Loucy (cell line): ENCODE measurements at regions not wholly inside any gene's neighbourhood (a gene's known extent, or its start where the extent isn't known, plus 50 kb on each side); places are given as distances from the start of the nearest gene placed in this dataset.

Source experiments
- EZH2phosphoT487 ChIP-seq: fragments of 200-600 bp; IDR thresholded peaks from 2 replicates; pipeline ENCODE4 v1.6.1; 2018; ENCODE audit warnings: antibody characterized with exemption, mild to moderate bottlenecking, moderate library complexity, borderline replicate concordance
- TF ChIP-seq, protein P1 (sequence below): fragments of 200-600 bp; sonication (generic); conservative IDR thresholded peaks from 2 replicates; pipeline ENCODE4 v1.5.1; 2014; ENCODE audit warnings: mild to moderate bottlenecking, antibody characterized with exemption, low read length

DNA sequence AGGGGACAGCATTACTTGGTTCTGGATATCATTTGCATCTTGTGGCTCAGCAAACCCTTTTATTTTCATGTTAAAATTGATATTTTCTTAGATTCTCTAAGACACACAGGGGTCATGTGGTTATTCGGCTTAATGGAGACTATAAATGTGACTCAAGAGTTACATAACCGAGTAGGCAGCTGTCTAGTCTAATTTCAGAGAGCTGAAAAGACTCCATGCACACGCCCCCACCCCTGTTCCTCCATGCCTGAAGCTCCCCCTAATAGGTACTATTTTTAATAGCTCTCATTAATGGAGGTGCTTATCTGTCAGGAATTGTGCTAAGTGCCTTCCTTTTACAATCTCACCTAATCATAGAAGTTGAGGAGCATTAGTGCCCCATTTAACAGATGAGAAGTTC, 189.2 kb upstream of the ARHGAP20 start:
- TF ChIP-seq, protein P1, sequence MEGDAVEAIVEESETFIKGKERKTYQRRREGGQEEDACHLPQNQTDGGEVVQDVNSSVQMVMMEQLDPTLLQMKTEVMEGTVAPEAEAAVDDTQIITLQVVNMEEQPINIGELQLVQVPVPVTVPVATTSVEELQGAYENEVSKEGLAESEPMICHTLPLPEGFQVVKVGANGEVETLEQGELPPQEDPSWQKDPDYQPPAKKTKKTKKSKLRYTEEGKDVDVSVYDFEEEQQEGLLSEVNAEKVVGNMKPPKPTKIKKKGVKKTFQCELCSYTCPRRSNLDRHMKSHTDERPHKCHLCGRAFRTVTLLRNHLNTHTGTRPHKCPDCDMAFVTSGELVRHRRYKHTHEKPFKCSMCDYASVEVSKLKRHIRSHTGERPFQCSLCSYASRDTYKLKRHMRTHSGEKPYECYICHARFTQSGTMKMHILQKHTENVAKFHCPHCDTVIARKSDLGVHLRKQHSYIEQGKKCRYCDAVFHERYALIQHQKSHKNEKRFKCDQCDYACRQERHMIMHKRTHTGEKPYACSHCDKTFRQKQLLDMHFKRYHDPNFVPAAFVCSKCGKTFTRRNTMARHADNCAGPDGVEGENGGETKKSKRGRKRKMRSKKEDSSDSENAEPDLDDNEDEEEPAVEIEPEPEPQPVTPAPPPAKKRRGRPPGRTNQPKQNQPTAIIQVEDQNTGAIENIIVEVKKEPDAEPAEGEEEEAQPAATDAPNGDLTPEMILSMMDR: no peak
- no peak for TF ChIP-seq EZH2phosphoT487
